ENCODE measurements at regions not wholly inside any gene's neighbourhood (a gene's known extent, or its start where the extent isn't known, plus 50 kb on each side); places are given as distances from the start of the nearest gene placed in this dataset.

GRCh38 chr21:29431178-29431577 is 132.5 kb downstream of the BACH1 start:
- TF ChIP-seq CTCF (IDR thresholded peaks at IDR 0.05) (no peak), EP300 (IDR thresholded peaks at IDR 0.05) (no peak)

Measured in ovary (tissue), 3 donors.